ENCODE measurements at regions not wholly inside any gene's neighbourhood (a gene's known extent, or its start where the extent isn't known, plus 50 kb on each side); places are given as distances from the start of the nearest gene placed in this dataset.

DNA sequence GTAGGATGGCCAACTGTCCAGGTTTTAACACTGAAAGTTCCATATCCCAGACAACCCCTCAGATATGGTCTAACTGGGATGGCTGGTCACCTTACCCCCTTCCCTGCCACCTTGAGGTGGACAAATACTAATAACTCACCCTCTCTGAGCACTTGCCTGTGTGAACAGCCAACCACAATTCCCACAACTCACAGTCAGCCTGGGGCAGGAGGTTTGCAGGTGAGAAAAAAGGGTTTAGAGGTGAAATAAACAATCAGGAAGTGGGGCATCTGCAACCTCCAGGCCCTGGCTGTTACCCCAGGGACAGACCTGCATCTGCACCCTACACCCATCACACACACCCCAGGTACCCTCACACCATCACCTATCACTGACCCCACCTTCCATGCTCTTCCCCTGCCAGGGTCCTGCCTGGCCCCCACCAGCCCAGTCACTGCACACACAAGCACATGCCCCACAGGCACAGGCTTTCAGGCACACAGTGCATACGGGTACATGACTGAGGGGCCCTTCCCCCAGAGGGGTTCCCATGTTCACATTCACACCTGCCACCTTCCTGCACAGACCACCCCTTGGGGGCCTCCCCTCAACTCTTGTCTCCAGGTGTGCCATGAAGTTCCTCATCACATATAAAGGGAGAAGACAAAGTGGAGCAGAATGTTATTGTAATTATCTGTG is 679.5 kb downstream of the MATN1 start:
- no peak for TF ChIP-seq POLR2AphosphoS5 (IDR thresholded peaks at IDR 0.05)
- TF ChIP-seq, protein P1, sequence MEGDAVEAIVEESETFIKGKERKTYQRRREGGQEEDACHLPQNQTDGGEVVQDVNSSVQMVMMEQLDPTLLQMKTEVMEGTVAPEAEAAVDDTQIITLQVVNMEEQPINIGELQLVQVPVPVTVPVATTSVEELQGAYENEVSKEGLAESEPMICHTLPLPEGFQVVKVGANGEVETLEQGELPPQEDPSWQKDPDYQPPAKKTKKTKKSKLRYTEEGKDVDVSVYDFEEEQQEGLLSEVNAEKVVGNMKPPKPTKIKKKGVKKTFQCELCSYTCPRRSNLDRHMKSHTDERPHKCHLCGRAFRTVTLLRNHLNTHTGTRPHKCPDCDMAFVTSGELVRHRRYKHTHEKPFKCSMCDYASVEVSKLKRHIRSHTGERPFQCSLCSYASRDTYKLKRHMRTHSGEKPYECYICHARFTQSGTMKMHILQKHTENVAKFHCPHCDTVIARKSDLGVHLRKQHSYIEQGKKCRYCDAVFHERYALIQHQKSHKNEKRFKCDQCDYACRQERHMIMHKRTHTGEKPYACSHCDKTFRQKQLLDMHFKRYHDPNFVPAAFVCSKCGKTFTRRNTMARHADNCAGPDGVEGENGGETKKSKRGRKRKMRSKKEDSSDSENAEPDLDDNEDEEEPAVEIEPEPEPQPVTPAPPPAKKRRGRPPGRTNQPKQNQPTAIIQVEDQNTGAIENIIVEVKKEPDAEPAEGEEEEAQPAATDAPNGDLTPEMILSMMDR (IDR thresholded peaks at IDR 0.05 in 8 of 11, conservative IDR thresholded peaks at IDR 0.05 in 3 of 11): no peak
- no peak for TF ChIP-seq POLR2A (IDR thresholded peaks at IDR 0.05)

Measured in spleen (tissue), 7 donors.